Neural crest cell (in vitro differentiated cells): ENCODE measurements at regions not wholly inside any gene's neighbourhood (a gene's known extent, or its start where the extent isn't known, plus 50 kb on each side); places are given as distances from the start of the nearest gene placed in this dataset.

Experiments
- DNase-seq: peaks from one replicate; pipeline ENCODE4 v3.0.0; 2021; ENCODE audit warnings: low read depth, mixed read lengths, low spot score
- H3K27ac Mint-ChIP-seq: one replicate; pipeline ENCODE4 v1.8.0; 2021; ENCODE audit warnings: mild to moderate bottlenecking, mixed read lengths; ENCODE audit not compliant: unreplicated experiment
- H3K27me3 Mint-ChIP-seq: 2 replicates; pipeline ENCODE4 v1.8.0; 2021; ENCODE audit warnings: low read depth, mild to moderate bottlenecking, mixed read lengths
- H3K36me3 Mint-ChIP-seq: 2 replicates; pipeline ENCODE4 v1.8.0; 2021; ENCODE audit warnings: low read depth, mild to moderate bottlenecking, mixed read lengths
- H3K4me1 Mint-ChIP-seq: 2 replicates; pipeline ENCODE4 v1.8.0; 2021; ENCODE audit warnings: mixed read lengths
- H3K4me3 Mint-ChIP-seq: one replicate; pipeline ENCODE4 v1.8.0; 2021; ENCODE audit warnings: mild to moderate bottlenecking, mixed read lengths
- H3K9me3 Mint-ChIP-seq: 2 replicates; pipeline ENCODE4 v1.8.0; 2021; ENCODE audit warnings: mixed read lengths
- CTCF ChIP-seq: fragments of 200-600 bp; sonication (generic); conservative IDR thresholded peaks from 2 replicates; pipeline ENCODE4 v1.5.0; 2021; ENCODE audit warnings: antibody characterized with exemption, mild to moderate bottlenecking

GRCh38 chr9:1335174-1335573 lies 285.0 kb downstream of the DMRT2 start:
- Mint-ChIP-seq H3K27ac (no peak overlapping the region), H3K9me3 (peaks cover 5% of the 10 kb centered on the region), H3K4me3 (no peak overlapping the region), H3K4me1 (no peaks in the 10 kb centered on the region), H3K36me3 (no peaks in the 10 kb centered on the region), H3K27me3 (no peaks in the 10 kb centered on the region)
- no peak for TF ChIP-seq CTCF
- no peak for DNase-seq

- no peak overlapping the region for H3K27ac Mint-ChIP-seq
- H3K4me1 Mint-ChIP-seq, result no peaks in the 10 kb centered on the region
- H3K9me3 Mint-ChIP-seq, result peaks cover 5% of the 10 kb centered on the region
- TF ChIP-seq CTCF, result no peak
- DNase-seq, result no peak
- no peaks in the 10 kb centered on the region for H3K27me3 Mint-ChIP-seq
- H3K36me3 Mint-ChIP-seq, result no peaks in the 10 kb centered on the region
- no peak overlapping the region for H3K4me3 Mint-ChIP-seq
Measured at GRCh38 chr9:1337169-1337568, 287.0 kb downstream of the DMRT2 start.

GRCh38 chr9:1340390-1340789 lies 290.2 kb downstream of the DMRT2 start:
- H3K9me3 Mint-ChIP-seq, result peaks cover 13% of the 10 kb centered on the region
- H3K27ac Mint-ChIP-seq, result no peak overlapping the region
- H3K4me1 Mint-ChIP-seq, result no peaks in the 10 kb centered on the region
- no peak overlapping the region for H3K4me3 Mint-ChIP-seq
- H3K27me3 Mint-ChIP-seq, result no peaks in the 10 kb centered on the region
- TF ChIP-seq CTCF, result no peak
- peaks cover 3% of the 10 kb centered on the region for H3K36me3 Mint-ChIP-seq
- no peak for DNase-seq

GRCh38 chr9:1353291-1353690 lies 303.1 kb downstream of the DMRT2 start:
- Mint-ChIP-seq H3K4me1 (no peaks in the 10 kb centered on the region), H3K36me3 (peaks cover 3% of the 10 kb centered on the region), H3K27me3 (no peaks in the 10 kb centered on the region), H3K27ac (no peak overlapping the region), H3K9me3 (peaks cover 9% of the 10 kb centered on the region), H3K4me3 (no peak overlapping the region)
- no peak for TF ChIP-seq CTCF
- no peak for DNase-seq

GRCh38 chr9:1354086-1354485 lies 303.9 kb downstream of the DMRT2 start:
- Mint-ChIP-seq H3K27me3 (no peaks in the 10 kb centered on the region), H3K9me3 (peaks cover 9% of the 10 kb centered on the region), H3K4me1 (no peaks in the 10 kb centered on the region), H3K36me3 (peaks cover 3% of the 10 kb centered on the region), H3K4me3 (no peak overlapping the region), H3K27ac (no peak overlapping the region)
- TF ChIP-seq CTCF, result no peak
- no peak for DNase-seq

- TF ChIP-seq CTCF, result no peak
- Mint-ChIP-seq H3K4me3 (no peak overlapping the region), H3K36me3 (peaks cover 3% of the 10 kb centered on the region), H3K27ac (no peak overlapping the region), H3K9me3 (peaks cover 9% of the 10 kb centered on the region), H3K4me1 (no peaks in the 10 kb centered on the region), H3K27me3 (no peaks in the 10 kb centered on the region)
- no peak for DNase-seq
Measured at GRCh38 chr9:1354606-1355005, 304.4 kb downstream of the DMRT2 start.
